ENCODE measurements at regions not wholly inside any gene's neighbourhood (a gene's known extent, or its start where the extent isn't known, plus 50 kb on each side); places are given as distances from the start of the nearest gene placed in this dataset.

DNA sequence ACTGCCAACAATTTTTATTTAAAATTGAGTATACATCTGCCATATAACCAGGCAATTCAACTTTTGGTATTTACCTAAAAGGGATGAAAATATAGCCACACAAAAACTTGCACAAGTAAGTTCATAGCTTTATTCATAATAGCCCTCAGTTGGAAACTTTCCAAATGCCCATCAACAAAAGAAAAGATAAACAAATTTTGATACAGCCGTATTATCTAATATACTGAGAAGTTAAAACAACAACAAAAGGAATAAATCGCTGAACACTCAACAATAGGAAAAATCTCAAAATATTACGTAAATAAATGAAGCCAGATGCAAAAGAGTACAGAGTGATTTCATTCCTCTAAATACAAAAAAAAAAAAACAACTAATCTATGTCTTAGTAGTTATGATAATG is 399.2 kb upstream of the SEMA3D start (continued):
- TF ChIP-seq KDM4A (IDR thresholded peaks at IDR 0.05; ENCODE audit: low read depth, low read length, severe bottlenecking), result no peak

All from H1 (cell line).